ENCODE measurements at regions not wholly inside any gene's neighbourhood (a gene's known extent, or its start where the extent isn't known, plus 50 kb on each side); places are given as distances from the start of the nearest gene placed in this dataset.

GRCh38 chr3:139218046-139218445 lies 125.8 kb upstream of the MRPS22 start:
- TF ChIP-seq CTCF (IDR thresholded peaks at IDR 0.05) (no peak), EZH2 (IDR thresholded peaks at IDR 0.05; ENCODE audit: borderline replicate concordance, insufficient read depth, low read depth, low read length, poor library complexity, severe bottlenecking) (no peak)

All from B cell (primary cell).